DMS79 treated with DMSO at 0.1 percent for 48 hours (cell line): ENCODE measurements at regions not wholly inside any gene's neighbourhood (a gene's known extent, or its start where the extent isn't known, plus 50 kb on each side); places are given as distances from the start of the nearest gene placed in this dataset.

Experiments
- DNase-seq: peaks from one replicate; lab custom pipeline; 2025; lab: John Stamatoyannopoulos, UW

DNA sequence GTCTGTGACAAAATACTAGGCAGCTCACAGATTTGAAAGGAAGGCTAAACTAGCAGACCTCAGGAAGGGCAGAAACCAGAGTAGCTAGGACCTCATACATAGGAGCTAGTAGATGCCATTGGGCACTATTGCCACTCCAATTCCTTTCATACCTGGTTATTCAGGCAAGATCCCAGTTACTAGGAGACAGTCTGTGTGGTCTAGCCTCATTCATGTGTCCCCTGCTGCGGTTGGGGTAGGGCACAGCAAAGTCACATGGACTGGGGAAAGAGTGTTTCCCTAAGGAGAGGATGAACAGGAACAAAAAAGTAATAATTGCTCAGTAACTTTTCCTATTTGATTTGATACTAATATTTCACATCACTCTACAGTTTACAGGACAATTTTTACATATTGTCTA is 204.6 kb upstream of the HEY2 start:
- DNase-seq, result no peak

DNA sequence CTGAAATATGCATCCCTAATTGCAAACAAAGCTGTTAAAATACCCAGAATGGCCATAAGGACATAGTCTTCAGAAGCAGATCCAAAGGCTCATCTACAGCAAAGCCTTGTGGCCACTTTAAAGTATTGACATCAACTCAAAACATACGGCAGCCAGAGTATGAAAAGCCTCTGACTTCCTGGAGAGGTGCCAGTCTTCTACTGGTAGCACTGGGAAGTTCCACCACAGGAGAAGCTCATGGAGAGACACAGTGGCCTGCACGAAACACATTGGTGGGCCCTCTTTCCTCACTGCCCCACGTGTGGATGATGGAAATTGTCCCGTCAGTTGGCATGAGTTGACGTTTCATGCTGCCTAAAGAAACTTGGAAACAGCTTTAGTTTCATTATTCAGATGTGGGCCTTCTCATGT is 202.6 kb upstream of the HEY2 start:
- no peak for DNase-seq

DNA sequence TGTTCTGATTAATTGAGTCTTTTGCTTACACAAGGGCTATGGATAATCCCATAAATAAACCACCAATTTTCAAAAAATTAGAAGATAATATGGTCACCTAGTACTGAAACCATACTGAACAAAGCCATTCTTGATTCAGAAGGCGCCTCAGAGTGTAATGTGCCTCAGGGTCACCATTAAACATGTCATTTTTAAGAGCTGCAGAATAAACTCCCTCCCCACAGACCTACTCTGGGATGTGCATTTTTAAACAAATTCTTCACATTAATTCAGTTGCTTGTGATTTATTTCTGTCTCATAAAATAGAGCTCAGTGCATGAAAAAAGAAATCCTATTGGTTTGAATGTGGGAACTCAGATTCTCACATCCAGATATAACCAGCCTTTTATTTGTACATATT is 202.1 kb upstream of the HEY2 start:
- no peak for DNase-seq

DNA sequence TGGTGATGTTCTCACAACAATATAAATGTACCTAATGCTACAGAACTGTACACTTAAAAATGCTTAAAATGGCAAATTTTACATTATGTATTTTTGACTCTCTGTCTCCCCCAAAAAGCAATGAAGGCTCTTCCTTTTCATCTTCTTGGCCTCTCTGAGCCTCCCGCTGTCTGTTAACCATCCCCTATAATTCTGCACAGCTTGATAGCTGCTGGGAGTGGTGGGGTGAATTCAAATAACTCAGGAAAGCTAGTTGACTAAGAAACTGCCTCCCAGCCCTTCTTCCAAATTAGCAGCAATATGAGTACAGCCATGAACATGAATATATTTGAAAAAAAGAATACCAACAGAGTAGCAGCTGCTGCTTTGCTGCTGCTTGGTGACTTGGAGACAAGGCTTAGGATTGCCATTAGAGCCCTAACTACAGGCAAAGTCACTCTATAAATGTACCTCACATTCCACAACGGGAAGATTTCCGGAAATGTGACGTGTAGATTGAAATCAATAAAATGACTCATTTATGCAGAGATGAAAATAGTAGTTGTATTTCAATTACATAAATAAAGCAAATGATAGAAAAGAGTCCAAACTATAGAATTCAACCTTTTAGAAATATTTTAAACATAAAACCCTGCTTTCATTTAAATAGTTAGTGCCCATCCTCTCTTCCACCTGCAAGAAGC is 200.1 kb upstream of the HEY2 start:
- DNase-seq, result no peak

DNA sequence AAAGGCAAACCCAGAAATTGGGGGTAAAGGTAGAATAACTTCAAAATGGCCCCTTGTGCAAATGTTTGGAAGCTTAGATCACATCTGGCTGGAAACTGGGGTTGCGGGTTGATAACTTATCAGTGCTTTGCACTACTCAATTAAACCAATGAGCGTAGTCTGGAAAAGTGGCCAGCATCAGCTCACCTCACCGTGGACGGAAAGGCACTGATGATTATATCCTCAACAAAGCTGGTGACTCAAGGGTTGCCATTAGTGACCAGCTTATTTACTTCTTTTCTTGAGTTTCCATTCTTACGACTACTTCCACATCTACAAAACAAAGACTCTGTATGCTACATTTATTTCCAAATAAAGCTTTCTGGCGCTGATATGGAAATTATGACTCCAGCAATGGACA is 198.5 kb upstream of the HEY2 start:
- no peak for DNase-seq

DNA sequence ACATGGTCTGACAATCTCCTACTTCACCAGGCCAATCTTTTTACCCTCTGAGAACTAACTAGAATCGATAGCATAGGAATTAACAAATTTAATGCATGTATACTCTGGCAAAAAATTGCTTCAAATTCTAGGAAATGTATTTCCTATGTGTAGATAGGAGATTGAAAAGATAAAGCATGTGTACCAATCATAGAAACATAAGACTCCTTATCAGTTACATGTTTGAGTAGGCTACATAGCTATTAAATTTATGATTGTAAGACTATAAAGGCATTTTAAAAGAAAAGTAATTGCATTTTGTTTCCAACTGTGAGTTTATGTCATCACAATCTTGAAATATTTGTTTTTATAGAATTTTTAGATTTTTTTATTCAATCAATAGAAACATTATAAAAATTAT is 196.6 kb upstream of the HEY2 start:
- DNase-seq, result no peak

DNA sequence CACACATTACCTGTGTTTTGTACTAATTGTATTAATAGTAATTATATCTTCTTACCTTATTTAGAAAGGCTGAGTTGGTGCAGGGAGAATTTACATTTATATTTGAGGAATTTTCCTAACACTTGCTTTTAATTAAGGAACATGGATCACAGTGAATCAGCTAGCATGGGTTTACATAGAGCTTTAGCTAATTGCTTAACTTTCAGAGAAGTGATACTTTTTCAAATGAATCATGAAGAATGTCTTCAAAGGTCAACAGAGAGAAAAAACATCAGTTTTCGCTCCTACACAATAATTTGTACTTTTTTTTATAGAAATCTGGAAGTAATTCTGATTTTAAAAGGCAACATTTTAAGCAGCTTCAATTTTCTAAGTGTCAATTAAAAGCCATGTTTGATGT is 195.0 kb upstream of the HEY2 start:
- DNase-seq, result no peak

DNA sequence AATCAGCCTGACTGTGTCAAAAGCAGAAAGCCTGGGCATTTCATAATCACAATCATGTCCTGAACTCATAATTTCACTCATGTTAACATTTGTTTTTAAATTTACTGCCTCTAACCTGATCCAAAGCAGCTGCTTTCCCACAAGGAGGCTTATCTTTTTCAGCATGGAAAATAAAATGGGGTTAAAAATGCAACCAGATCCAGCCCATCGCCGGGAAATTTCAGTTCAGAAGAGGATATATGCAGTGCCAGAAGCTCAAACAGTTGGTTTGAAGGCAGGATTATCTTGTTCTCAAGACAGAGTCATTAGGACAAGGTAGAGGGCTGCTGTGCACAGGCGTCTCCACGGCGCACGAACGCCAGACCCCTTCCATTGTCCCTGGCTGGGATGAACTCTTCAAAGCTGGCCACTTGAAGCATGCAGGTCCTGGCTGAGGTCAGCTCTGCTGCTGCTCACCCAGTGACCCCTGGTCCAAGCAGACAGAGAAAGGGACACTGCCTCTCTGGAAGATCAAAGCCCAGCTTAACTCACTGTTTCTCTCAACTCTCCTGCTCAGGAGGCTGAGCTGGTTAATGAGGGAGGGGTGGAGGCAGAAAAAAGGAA is 191.1 kb upstream of the HEY2 start:
- DNase-seq, result no peak

DNA sequence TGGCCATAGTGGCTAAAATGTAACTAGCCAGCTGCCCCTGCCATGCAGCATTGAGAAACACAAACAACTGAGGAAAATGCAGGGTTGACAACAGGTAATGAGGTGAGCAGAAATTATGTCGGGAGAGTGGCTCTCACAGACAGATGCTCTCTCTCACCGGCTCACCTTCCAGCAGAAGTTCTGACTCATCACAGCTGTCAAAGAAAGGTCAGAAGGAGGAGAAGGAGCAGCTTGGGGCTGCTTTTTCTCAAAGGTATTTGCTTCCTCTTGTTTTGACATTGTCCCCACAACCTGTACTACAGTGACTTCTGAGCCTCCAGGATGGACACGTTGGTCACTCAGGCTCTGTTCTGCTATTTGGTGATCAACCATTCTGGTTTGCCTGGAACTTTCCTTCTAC is 190.5 kb upstream of the HEY2 start:
- DNase-seq, result no peak

DNA sequence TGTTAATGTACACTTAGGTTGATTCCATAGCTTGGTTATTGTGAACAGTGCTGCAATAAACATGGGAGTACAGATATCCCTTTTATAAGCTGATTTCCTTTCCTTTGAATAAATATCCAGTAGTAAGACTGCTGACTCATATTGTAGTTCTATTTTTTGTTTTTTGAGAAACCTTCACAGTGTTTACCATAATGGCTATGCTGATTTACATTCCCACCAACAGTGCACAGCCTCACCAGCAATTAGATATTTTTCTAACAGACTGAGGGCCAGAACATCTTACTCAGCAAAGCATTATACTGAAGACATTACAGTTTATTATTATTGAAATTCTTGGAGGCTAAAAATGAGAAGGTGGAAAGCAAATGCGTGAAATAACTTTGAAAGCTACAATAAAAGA is 187.3 kb upstream of the HEY2 start:
- DNase-seq, result no peak

DNA sequence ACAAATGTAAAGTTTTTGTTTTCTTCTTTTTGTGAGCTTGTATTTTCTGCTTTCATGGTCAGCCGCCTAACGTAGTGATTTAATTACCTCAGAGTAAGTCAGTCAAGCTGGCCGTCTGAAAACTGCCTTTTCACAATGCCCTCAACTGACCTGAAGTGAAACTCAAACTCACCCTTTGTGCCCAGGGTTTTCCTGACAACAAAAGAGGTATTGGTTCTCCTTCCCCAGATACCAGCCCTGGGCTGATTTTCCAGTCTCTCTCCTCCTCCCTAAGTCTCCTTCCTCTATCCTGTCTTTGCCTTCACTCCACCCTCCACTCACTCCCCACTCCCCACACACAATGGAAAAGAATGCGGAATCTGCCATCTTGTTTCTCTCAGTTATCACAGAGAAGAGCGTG is 184.5 kb upstream of the HEY2 start:
- DNase-seq, result no peak

DNA sequence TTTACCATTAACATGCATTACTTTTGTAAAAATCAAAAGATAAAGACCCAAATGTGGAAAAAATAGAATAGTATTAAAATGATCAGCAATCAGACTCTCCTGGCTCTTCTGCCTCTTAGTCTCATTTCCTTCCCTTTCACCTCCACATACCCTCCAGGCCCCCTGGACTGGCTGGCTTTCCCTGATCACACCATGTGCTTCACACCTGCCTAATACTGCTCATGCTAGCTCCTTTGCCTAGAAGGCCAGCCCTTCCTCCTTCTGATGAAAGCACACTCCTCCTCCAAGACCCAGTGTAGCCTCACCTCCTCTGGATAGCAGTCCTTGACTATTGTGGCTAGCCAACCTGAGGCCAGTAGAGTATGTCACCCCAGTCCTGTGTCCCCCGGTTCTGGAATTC is 182.0 kb upstream of the HEY2 start:
- no peak for DNase-seq

DNA sequence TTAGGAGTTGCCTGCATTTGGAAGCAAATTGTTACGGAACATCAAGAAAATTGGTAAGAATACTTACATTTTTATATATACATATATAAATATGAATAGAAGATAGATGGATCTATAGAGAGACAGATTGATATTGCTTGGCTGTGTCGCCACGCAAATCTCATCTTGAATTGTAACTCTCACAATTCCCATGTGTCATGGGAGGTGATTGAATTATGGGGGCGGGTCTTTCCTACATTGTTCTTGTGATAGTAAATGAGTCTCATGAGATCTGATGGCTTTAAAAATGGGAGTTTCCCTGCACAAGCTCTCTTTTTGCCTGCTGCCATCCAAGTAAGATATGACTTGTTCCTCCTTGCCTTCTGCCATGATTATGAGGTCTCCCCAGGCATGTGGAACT is 180.8 kb upstream of the HEY2 start:
- no peak for DNase-seq

DNA sequence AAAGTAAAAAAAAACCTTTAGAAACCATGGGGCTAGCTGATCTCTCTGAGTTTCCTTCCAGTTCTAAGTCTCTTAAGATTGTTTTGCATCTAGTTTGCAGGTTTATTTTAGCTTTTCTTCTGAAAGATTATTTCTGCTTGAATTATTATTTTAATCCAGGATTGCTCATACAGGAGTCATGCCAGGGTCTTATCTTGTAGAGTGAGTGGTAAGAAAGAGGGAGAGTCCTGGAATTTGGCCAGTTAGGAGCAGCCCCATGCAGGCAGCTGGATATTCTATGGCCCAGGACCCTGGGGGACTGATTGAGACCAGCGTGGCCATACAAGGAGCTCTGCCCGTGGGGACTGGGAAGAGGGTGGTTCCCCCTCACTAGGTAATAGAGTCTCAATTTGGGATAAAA is 178.9 kb upstream of the HEY2 start:
- DNase-seq, result no peak

DNA sequence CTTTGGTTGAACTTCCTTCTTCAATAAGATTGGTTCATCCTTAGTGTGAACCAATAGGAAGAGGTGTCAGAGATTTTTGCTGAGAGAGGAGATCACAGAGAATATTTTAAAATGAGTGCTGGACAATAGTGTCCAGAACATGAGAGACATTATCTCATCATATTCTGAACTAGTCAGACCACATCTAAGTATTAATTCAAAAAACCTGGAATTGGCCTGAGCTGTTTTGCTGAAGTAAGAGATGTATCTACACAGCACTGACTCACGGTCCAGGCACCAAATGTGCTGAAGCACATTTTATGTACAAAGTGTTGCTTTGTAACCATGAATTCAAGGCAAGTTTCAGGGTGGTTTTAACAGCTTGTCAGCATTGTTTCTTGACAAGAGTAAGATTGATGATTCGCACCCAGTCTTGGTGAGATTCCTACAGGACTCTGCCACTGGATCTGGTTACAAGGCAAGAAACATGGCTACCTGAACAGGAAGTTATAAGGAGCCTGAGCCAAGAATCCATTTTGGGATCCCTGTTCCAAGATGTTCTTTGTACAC is 178.2 kb upstream of the HEY2 start:
- no peak for DNase-seq

DNA sequence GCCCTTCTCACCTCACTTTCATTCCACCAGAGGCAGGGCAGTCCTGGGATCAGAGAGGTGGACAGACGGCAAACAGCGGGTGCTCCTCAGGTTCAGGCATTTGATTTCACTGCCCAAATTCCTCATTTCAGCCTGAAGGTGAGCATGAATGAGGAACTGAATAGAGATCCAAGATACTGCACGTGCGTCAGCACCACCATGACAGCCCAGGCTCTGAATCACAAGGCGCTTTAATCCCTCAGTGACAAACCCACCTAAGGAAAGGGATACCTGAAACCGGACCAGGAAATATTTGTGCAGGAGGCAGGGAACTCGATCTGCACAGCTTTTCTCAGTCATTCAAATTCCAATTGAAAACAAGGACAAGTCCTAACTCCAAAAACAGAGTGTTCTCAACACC is 174.8 kb upstream of the HEY2 start:
- DNase-seq, result no peak

DNA sequence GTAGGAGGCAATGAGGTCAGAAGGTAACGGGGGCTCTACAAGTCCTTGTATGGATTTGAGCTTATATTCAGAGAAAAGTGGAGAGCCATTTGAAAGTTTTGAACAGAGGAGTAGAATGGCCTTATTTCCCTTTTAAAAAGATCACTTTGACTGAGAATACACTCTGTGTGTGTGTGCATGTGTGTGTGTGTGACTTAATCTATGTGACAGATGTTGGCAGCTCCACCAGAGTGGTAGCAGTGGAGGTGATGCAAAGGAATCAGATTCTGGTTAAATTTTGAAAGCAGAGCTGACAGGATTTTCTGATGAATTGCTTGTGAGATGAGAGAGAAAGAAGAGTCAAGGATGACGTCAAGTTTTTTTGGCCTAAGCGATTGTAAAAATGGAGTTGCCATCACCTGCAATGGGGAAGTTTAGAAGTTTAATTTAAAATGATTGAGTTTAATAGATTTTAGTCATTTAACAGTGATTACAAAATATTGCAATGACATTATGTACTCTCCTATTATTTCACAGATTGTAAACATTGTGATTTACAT is 172.2 kb upstream of the HEY2 start:
- no peak for DNase-seq

DNA sequence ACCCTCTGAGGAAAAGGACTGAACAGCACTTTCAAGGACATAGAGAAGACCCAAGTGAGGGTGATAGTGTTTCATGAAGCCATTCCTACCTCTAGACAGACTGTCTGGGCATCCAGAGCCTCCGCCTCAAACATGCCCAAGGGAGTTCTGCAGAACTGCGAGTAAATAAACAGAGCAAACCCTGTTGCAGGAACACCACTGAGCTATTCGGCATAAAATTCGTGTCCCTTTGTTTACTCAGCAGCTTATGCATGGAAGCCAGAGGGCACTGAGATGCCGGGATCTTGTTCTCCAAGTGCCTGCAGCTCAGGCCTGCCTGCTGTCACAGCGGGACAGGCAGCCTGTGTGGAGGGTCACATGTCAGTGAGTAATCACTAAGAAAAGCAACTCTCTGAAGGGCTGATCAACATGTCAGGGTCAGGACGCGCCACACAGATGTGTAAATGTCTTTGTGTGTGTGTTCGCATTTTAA is 164.9 kb upstream of the HEY2 start:
- peak; percentile 94 for DNase-seq

DNA sequence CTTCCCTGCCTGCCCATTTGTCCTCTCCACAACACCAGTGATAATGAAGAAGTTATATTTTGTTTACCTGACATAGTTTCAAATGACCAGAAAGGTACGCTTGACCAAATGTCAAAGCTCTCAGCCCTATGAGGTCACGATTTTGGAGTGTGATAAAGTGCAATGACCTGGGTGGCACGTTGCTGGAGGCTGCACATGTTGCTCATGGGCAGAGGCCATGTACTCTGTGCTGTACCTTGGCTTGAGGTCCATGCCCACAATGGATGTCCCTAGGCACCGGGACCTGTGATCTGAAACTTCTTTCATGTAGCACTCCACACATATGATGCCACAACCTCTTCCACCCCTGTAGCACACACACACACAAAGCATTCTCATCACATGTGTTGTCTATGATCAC is 164.0 kb upstream of the HEY2 start:
- DNase-seq, result no peak

DNA sequence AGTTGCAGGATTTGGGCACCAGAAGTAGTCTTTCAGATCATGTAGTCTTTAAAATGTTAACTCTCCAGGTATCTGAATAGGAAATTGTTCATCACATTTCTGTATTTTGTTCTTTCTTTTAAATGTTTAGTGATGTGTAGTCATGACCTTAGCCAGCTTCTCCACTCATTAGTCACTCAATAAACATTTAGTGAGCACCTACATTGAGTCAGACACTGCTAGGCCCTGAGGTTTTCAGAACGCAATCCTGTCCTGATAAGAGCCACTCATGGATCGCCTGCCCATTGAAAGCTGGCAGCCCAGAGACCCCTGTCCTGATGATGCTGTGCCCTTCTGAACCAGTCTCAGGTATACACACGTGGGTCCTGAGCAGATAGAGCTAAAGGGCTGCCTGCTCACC is 163.4 kb upstream of the HEY2 start:
- no peak for DNase-seq

DNA sequence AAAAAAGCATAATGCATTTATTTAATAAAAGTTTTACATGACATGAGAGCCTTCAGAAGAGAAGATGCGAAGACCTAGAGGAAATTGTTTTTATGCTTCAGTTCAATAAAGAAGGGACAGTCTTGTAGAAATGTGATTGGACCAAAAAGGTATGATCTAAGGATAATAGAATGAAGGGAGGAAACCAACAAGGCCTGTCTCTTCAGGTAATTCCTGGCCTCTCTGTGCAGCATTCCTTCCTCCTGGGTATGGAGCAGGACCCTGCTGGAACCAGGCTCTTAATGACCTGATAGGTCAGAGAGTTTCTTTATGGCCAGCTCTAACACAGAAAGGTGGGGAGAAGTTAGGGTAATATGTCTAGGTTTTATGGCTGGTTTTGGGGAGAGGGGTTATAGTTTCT is 162.8 kb upstream of the HEY2 start:
- no peak for DNase-seq

DNA sequence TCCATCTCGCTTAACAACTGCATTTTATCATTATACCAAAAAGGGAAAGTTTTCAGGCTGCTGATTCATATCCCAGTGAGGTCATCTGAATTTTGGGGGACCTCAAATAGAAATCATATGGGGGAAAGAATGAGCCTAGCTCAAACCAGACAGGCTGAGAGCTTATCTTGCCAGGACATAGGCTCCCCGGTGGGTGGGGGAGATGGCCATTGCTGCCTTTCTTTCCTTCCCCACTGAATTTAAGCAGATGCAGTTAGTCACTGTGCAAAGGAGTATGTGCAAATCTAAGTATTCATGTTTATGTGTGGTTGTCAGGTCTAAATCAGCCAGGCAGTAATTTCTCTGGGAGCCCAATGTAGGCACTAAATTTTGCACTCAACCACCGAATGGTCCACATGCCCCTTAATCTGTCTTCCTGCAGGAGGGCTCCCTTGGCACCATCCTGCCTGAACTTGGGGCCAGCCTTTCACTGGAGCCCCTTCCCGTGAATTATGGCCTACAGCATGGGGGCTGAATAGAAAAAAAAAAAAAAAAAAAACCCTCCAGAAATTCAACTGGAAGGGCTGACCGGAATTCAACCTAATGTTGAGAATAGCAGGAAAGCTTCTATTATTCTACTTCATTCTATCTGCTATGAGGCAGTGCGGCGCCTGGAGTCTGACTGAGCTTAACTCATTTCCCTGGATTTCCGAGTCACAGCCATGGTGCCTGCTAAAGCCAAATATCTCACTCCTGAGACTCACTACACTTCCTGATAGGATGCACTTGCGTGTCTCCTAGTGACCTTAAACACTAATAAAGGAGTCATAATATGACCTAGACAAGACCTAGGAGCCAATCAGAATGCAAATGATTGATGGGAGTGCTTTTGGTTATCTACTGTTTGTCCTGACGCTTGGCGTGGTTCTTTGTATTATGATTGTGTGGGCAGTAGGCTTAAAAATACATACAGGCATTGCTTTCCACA is 161.5 kb upstream of the HEY2 start:
- DNase-seq, result no peak
